Neuronal stem cell (in vitro differentiated cells): ENCODE measurements at regions not wholly inside any gene's neighbourhood (a gene's known extent, or its start where the extent isn't known, plus 50 kb on each side); places are given as distances from the start of the nearest gene placed in this dataset.

Source experiments
- DNase-seq: peaks from one replicate; pipeline ENCODE4 v3.0.0-alpha.2; 2013; ENCODE audit warnings: low spot score
- H2AFZ ChIP-seq: one replicate; pipeline ENCODE4 v1.6.1; 2013; ENCODE audit warnings: mild to moderate bottlenecking, low read length, inconsistent platforms
- H2AK5ac ChIP-seq: 2 replicates; pipeline ENCODE4 v1.6.1; 2013; ENCODE audit warnings: low read depth, mild to moderate bottlenecking, inconsistent platforms, low read length, moderate library complexity, mixed read lengths
- H2BK120ac ChIP-seq: 2 replicates; pipeline ENCODE4 v1.6.1; 2013; ENCODE audit warnings: low read depth, mild to moderate bottlenecking, inconsistent platforms, low read length, moderate library complexity, mixed read lengths
- H2BK12ac ChIP-seq: one replicate; pipeline ENCODE4 v1.6.1; 2013; ENCODE audit warnings: low read length, inconsistent platforms
- H2BK15ac ChIP-seq: 2 replicates; pipeline ENCODE4 v1.6.1; 2013; ENCODE audit warnings: mild to moderate bottlenecking, low read length, inconsistent platforms, mixed read lengths
- H2BK5ac ChIP-seq: one replicate; pipeline ENCODE4 v1.6.1; 2013; ENCODE audit warnings: inconsistent platforms, mild to moderate bottlenecking, low read length, moderate library complexity
- H3K14ac ChIP-seq: one replicate; pipeline ENCODE4 v1.6.1; 2013; ENCODE audit warnings: low read length, inconsistent platforms
- H3K18ac ChIP-seq: 2 replicates; pipeline ENCODE4 v1.6.1; 2013; ENCODE audit warnings: low read length, inconsistent platforms
- H3K23ac ChIP-seq: 2 replicates; pipeline ENCODE4 v1.6.1; 2013; ENCODE audit warnings: low read depth, mild to moderate bottlenecking, mixed read lengths, low read length, inconsistent platforms; ENCODE audit not compliant: poor library complexity
- H3K27ac ChIP-seq: replicated peaks from 3 replicates; pipeline ENCODE4 v1.5.1; 2013; ENCODE audit warnings: low read length, inconsistent platforms
- H3K27me3 ChIP-seq, 3 experiments: 2 replicates each; pipeline ENCODE4 v1.6.1; 2013; ENCODE audit warnings: low read length in 3 of 3, mild to moderate bottlenecking in 2 of 3, inconsistent platforms in 1 of 3, low read depth in 1 of 3, mixed read lengths in 1 of 3, moderate library complexity in 1 of 3; ENCODE audit not compliant: control insufficient read depth in 3 of 3, insufficient read depth in 3 of 3
- H3K36me3 ChIP-seq, 2 donors: replicated peaks in 1 of 2; 2 replicates each; pipeline ENCODE4 v1.6.1; 2013; ENCODE audit warnings: low read length in 2 of 2; ENCODE audit not compliant: control insufficient read depth in 2 of 2, insufficient read depth in 2 of 2
- H3K4ac ChIP-seq: 2 replicates; pipeline ENCODE4 v1.6.1; 2013; ENCODE audit warnings: inconsistent platforms, mild to moderate bottlenecking, low read length, moderate library complexity
- H3K4me1 ChIP-seq, 2 donors: 1 replicate in 1 of 2; 2 replicates in 1 of 2; pipeline ENCODE4 v1.6.1; 2013; ENCODE audit warnings: low read length in 2 of 2, low read depth in 1 of 2; ENCODE audit not compliant: control insufficient read depth in 2 of 2, insufficient read depth in 1 of 2
- H3K4me2 ChIP-seq: one replicate; pipeline ENCODE4 v1.6.1; 2013; ENCODE audit warnings: mild to moderate bottlenecking, low read length, inconsistent platforms; ENCODE audit not compliant: insufficient read depth, poor library complexity, severe bottlenecking
- H3K4me3 ChIP-seq, 2 donors: 2 replicates each; pipeline ENCODE4 v1.5.1; 2013; ENCODE audit warnings: low read length in 2 of 2, mild to moderate bottlenecking in 2 of 2, inconsistent platforms in 1 of 2, moderate library complexity in 1 of 2
- H3K79me1 ChIP-seq: one replicate; pipeline ENCODE4 v1.6.1; 2013; ENCODE audit warnings: low read depth, mild to moderate bottlenecking, inconsistent platforms, low read length, moderate library complexity
- H3K9ac ChIP-seq: one replicate; pipeline ENCODE4 v1.6.1; 2013; ENCODE audit warnings: mild to moderate bottlenecking, low read depth, low read length, inconsistent platforms; ENCODE audit not compliant: poor library complexity
- H3K9me3 ChIP-seq, 2 donors: replicated peaks in 1 of 2; 2 replicates each; pipeline versions ENCODE3 to v1.6.1; 2013; ENCODE audit warnings: low read length in 2 of 2, mild to moderate bottlenecking in 2 of 2, inconsistent platforms in 1 of 2, low read depth in 1 of 2, mixed read lengths in 1 of 2, moderate library complexity in 1 of 2; ENCODE audit not compliant: control insufficient read depth in 2 of 2, insufficient read depth in 1 of 2
- H4K8ac ChIP-seq: one replicate; pipeline ENCODE4 v1.6.1; 2013; ENCODE audit warnings: low read depth, mild to moderate bottlenecking, inconsistent platforms, low read length, moderate library complexity
- H4K91ac ChIP-seq: one replicate; pipeline ENCODE4 v1.6.1; 2013; ENCODE audit warnings: low read length, low read depth, mild to moderate bottlenecking, inconsistent platforms; ENCODE audit not compliant: poor library complexity
- WGBS, 2 donors: extraction: QIAGEN DNeasy Blood & Tissue Kit; methylation state at CpG; one replicate each; pipeline ENCODE4 v1.1.7; 2013; ENCODE audit warnings: missing lambda C conversion rate in 2 of 2, mixed read lengths in 1 of 2; ENCODE audit not compliant: insufficient read length in 2 of 2, insufficient replicate concordance in 1 of 2; ENCODE audit errors: extremely low coverage in 2 of 2; 5-methylcytosine and 5-hydroxymethylcytosine counted together

GRCh38 chr12:34399631-34400410 lies 377.5 kb downstream of the ALG10 start:
- DNase-seq, result no peak

GRCh38 chr12:34400411-34400881 lies 378.1 kb downstream of the ALG10 start:
- H3K9me3 ChIP-seq, result peaks cover 0 to 92% of the 10 kb centered on the region in 2 donors
- WGBS, 2 donors, result no CpG with 5 or more reads among the region's 12 CpGs
- no peak overlapping the region for H3K23ac ChIP-seq

More at GRCh38 chr12:34399631-34400410, 377.5 kb downstream of the ALG10 start:
- H3K4ac ChIP-seq, result no peak overlapping the region
- no peak overlapping the region for H2BK12ac ChIP-seq
- H3K79me1 ChIP-seq, result peaks cover 2% of the 10 kb centered on the region
- peak overlapping the region in 1 of 2 donors; percentile 14 for H3K4me3 ChIP-seq
- H2BK120ac ChIP-seq, result no peak overlapping the region
- H4K91ac ChIP-seq, result no peak overlapping the region
- no peak overlapping the region for H3K18ac ChIP-seq
- no peak overlapping the region for H3K27ac ChIP-seq
- peaks cover 0 to 92% of the 10 kb centered on the region in 2 donors for H3K9me3 ChIP-seq
- no peak overlapping the region for H3K23ac ChIP-seq
- peak overlapping the region; percentile 21 for H3K9ac ChIP-seq
- no peak overlapping the region for H2BK5ac ChIP-seq
- H3K4me1 ChIP-seq, result no peaks in the 10 kb centered on the region
- no peak overlapping the region for H3K4me2 ChIP-seq
- no CpG with 5 or more reads among the region's 23 CpGs for WGBS, 2 donors
- no peaks in the 10 kb centered on the region for H3K27me3 ChIP-seq
- no peak overlapping the region for H2AK5ac ChIP-seq
- H4K8ac ChIP-seq, result no peak overlapping the region
- no peaks in the 10 kb centered on the region for H3K36me3 ChIP-seq
- H2AFZ ChIP-seq, result no peak overlapping the region
- H2BK15ac ChIP-seq, result no peak overlapping the region
- no peak overlapping the region for H3K14ac ChIP-seq

GRCh38 chr12:34400986-34401658 lies 378.8 kb downstream of the ALG10 start:
- Histone ChIP-seq H2BK15ac (no peak overlapping the region), H3K4me3 (no peak overlapping the region), H3K4ac (no peak overlapping the region), H2BK12ac (no peak overlapping the region), H4K8ac (no peak overlapping the region), H3K9ac (no peak overlapping the region), H3K4me2 (no peak overlapping the region), H2AFZ (no peak overlapping the region), H3K18ac (no peak overlapping the region), H3K79me1 (peaks cover 2% of the 10 kb centered on the region), H3K36me3 (no peaks in the 10 kb centered on the region), H3K27me3 (no peaks in the 10 kb centered on the region), H2BK120ac (no peak overlapping the region), H3K27ac (no peak overlapping the region), H3K4me1 (no peaks in the 10 kb centered on the region), H2BK5ac (no peak overlapping the region), H3K14ac (no peak overlapping the region), H2AK5ac (no peak overlapping the region), H3K23ac (no peak overlapping the region), H4K91ac (no peak overlapping the region), H3K9me3 (peaks cover 0 to 91% of the 10 kb centered on the region in 2 donors)
- no CpG with 5 or more reads among the region's 25 CpGs for WGBS, 2 donors
- DNase-seq, result no peak

More at GRCh38 chr12:34400411-34400881, 378.1 kb downstream of the ALG10 start:
- no peak overlapping the region for H2AK5ac ChIP-seq
- no peak overlapping the region for H3K4me2 ChIP-seq
- H2BK12ac ChIP-seq, result no peak overlapping the region
- no peak overlapping the region for H4K91ac ChIP-seq
- H3K9ac ChIP-seq, result no peak overlapping the region
- H2AFZ ChIP-seq, result no peak overlapping the region
- no peak overlapping the region for H3K4ac ChIP-seq
- no peak overlapping the region for H2BK15ac ChIP-seq
- H3K27ac ChIP-seq, result no peak overlapping the region
- H3K27me3 ChIP-seq, result no peaks in the 10 kb centered on the region
- no peak for DNase-seq
- no peak overlapping the region for H3K4me3 ChIP-seq
- H2BK120ac ChIP-seq, result no peak overlapping the region
- no peak overlapping the region for H4K8ac ChIP-seq
- H2BK5ac ChIP-seq, result no peak overlapping the region
- no peaks in the 10 kb centered on the region for H3K4me1 ChIP-seq
- no peaks in the 10 kb centered on the region for H3K36me3 ChIP-seq
- H3K14ac ChIP-seq, result no peak overlapping the region
- H3K18ac ChIP-seq, result no peak overlapping the region
- peaks cover 2% of the 10 kb centered on the region for H3K79me1 ChIP-seq

- Histone ChIP-seq H3K27me3 (no peaks in the 10 kb centered on the region), H3K9me3 (peaks cover 0 to 91% of the 10 kb centered on the region in 2 donors), H3K4me3 (no peak overlapping the region), H3K18ac (no peak overlapping the region), H2BK12ac (no peak overlapping the region), H3K36me3 (no peaks in the 10 kb centered on the region), H3K4ac (no peak overlapping the region), H2AK5ac (no peak overlapping the region), H3K4me1 (no peaks in the 10 kb centered on the region), H2BK15ac (no peak overlapping the region), H4K8ac (peak overlapping the region; percentile 3), H3K27ac (no peak overlapping the region), H2BK5ac (no peak overlapping the region), H3K23ac (no peak overlapping the region), H3K9ac (no peak overlapping the region), H3K79me1 (no peaks in the 10 kb centered on the region), H3K4me2 (peak overlapping the region; percentile 25), H3K14ac (no peak overlapping the region), H2BK120ac (no peak overlapping the region), H4K91ac (no peak overlapping the region), H2AFZ (no peak overlapping the region)
- DNase-seq, result no peak
- WGBS, 2 donors, result no CpG with 5 or more reads among the region's 28 CpGs
Observed at GRCh38 chr12:34401659-34402227, 379.4 kb downstream of the ALG10 start.
